GM12892 (cell line): ENCODE measurements at regions not wholly inside any gene's neighbourhood (a gene's known extent, or its start where the extent isn't known, plus 50 kb on each side); places are given as distances from the start of the nearest gene placed in this dataset.
A peak's percentile ranks its signal among the peaks of the same experiment; 100 is the strongest.

Experiments
- DNase-seq: peaks from one replicate; pipeline ENCODE4 v3.0.0; 2011; ENCODE audit not compliant: insufficient read length
- FAIRE-seq: peaks from 2 replicates; lab custom pipeline; 2011; peaks lifted over from hg19 to GRCh38; lab: Jason Lieb, UNC
- POLR2A ChIP-seq: IDR thresholded peaks from 2 replicates; pipeline ENCODE4 v1.6.1; 2011; ENCODE audit warnings: low read depth, low read length, control low read depth
- POLR2AphosphoS5 ChIP-seq: IDR thresholded peaks from 2 replicates; pipeline ENCODE4 v1.6.1; 2011; ENCODE audit warnings: low read depth, low read length, control low read depth
- TAF1 ChIP-seq: IDR thresholded peaks from 2 replicates; pipeline ENCODE4 v1.6.1; 2011; ENCODE audit warnings: low read depth, mild to moderate bottlenecking, control low read depth, low read length, borderline replicate concordance

GRCh38 chr2:40544072-40544471 lies 92.2 kb upstream of the SLC8A1 start:
- DNase-seq: no peak
- FAIRE-seq: no peak

GRCh38 chr2:40545645-40546044 lies 93.8 kb upstream of the SLC8A1 start:
- TF ChIP-seq POLR2A (no peak), POLR2AphosphoS5 (no peak), TAF1 (no peak)
- FAIRE-seq: no peak

More at GRCh38 chr2:40544072-40544471, 92.2 kb upstream of the SLC8A1 start:
- no peak for TF ChIP-seq POLR2AphosphoS5
- no peak for TF ChIP-seq TAF1
- TF ChIP-seq POLR2A: no peak

GRCh38 chr2:40546439-40547191 lies 94.7 kb upstream of the SLC8A1 start:
- no peak for TF ChIP-seq POLR2AphosphoS5
- TF ChIP-seq POLR2A: no peak
- no peak for TF ChIP-seq TAF1
- FAIRE-seq: no peak
- DNase-seq: no peak

More at GRCh38 chr2:40545645-40546044, 93.8 kb upstream of the SLC8A1 start:
- DNase-seq: no peak

GRCh38 chr2:40548521-40548920 lies 96.6 kb upstream of the SLC8A1 start:
- TF ChIP-seq POLR2AphosphoS5 (no peak), POLR2A (no peak), TAF1 (no peak)
- DNase-seq (no peak), FAIRE-seq (no peak)

- TF ChIP-seq POLR2AphosphoS5: no peak
- TF ChIP-seq POLR2A: no peak
- TF ChIP-seq TAF1: no peak
- DNase-seq (no peak), FAIRE-seq (no peak)
Measured at GRCh38 chr2:40550085-40550484, 98.2 kb upstream of the SLC8A1 start.

GRCh38 chr2:40551081-40551480 lies 99.2 kb upstream of the SLC8A1 start:
- FAIRE-seq (no peak), DNase-seq (no peak)
- TF ChIP-seq POLR2A: no peak
- TF ChIP-seq POLR2AphosphoS5: no peak
- TF ChIP-seq TAF1: no peak

- peak; percentile 69 for FAIRE-seq
- DNase-seq: no peak
Measured at GRCh38 chr2:40554665-40555294, 102.9 kb upstream of the SLC8A1 start.

GRCh38 chr2:40556293-40556692 lies 104.4 kb upstream of the SLC8A1 start:
- no peak for DNase-seq
- FAIRE-seq: no peak
- TF ChIP-seq POLR2AphosphoS5: no peak
- no peak for TF ChIP-seq POLR2A
- TF ChIP-seq TAF1: no peak

More at GRCh38 chr2:40554665-40555294, 102.9 kb upstream of the SLC8A1 start:
- TF ChIP-seq POLR2A (no peak), TAF1 (no peak), POLR2AphosphoS5 (no peak)

- TF ChIP-seq POLR2AphosphoS5 (no peak), POLR2A (no peak), TAF1 (no peak)
- DNase-seq (no peak), FAIRE-seq (no peak)
Measured at GRCh38 chr2:40556739-40557138, 104.8 kb upstream of the SLC8A1 start.

- TF ChIP-seq POLR2AphosphoS5 (no peak), TAF1 (no peak), POLR2A (no peak)
- DNase-seq: no peak
- no peak for FAIRE-seq
Measured at GRCh38 chr2:40558761-40559160, 106.9 kb upstream of the SLC8A1 start.

GRCh38 chr2:40559175-40559574 lies 107.3 kb upstream of the SLC8A1 start:
- DNase-seq (no peak), FAIRE-seq (no peak)
- TF ChIP-seq TAF1: no peak
- TF ChIP-seq POLR2AphosphoS5: no peak
- no peak for TF ChIP-seq POLR2A
